GM23338 (cell line): ENCODE measurements at regions not wholly inside any gene's neighbourhood (a gene's known extent, or its start where the extent isn't known, plus 50 kb on each side); places are given as distances from the start of the nearest gene placed in this dataset.

ENCODE experiments used
- ATAC-seq: fragments of 200-7000 bp; cut with Tn5 transposase; 3 replicates; pipeline ENCODE4 v1.9.1; 2020
- DNase-seq: peaks from one replicate; pipeline ENCODE4 v3.0.0-alpha.2; 2015; ENCODE audit warnings: low spot score
- H2AFZ ChIP-seq: fragments of 200-600 bp; sonication (generic); 2 replicates; pipeline ENCODE4 v1.8.0; 2016; ENCODE audit warnings: antibody characterized with exemption, mild to moderate bottlenecking, moderate library complexity
- H3F3A ChIP-seq: fragments of 200-600 bp; sonication (generic); replicated peaks from 2 replicates; pipeline ENCODE4 v1.8.0; 2017; ENCODE audit warnings: antibody characterized with exemption, mixed run types, low read depth
- H3K27ac ChIP-seq: fragments of 200-600 bp; sonication (generic); 2 replicates; pipeline ENCODE4 v1.6.1; 2016; ENCODE audit warnings: low read depth
- H3K27me3 ChIP-seq: fragments of 200-600 bp; sonication (generic); 2 replicates; pipeline ENCODE4 v1.8.0; 2016; ENCODE audit warnings: mild to moderate bottlenecking, mixed run types, moderate library complexity; ENCODE audit not compliant: insufficient read depth
- H3K36me3 ChIP-seq: fragments of 200-600 bp; sonication (generic); 2 replicates; pipeline ENCODE4 v1.8.0; 2016; ENCODE audit warnings: mild to moderate bottlenecking; ENCODE audit not compliant: insufficient read depth
- H3K4me1 ChIP-seq: fragments of 200-600 bp; sonication (generic); 2 replicates; pipeline ENCODE4 v1.8.0; 2016; ENCODE audit warnings: mild to moderate bottlenecking, moderate library complexity; ENCODE audit not compliant: insufficient read depth
- H3K4me2 ChIP-seq: fragments of 200-600 bp; sonication (generic); 2 replicates; pipeline ENCODE4 v1.7.1; 2017; ENCODE audit warnings: mixed run types
- H3K4me3 ChIP-seq: fragments of 200-600 bp; sonication (generic); 2 replicates; pipeline ENCODE4 v1.6.1; 2016; ENCODE audit warnings: mixed run types
- H3K79me2 ChIP-seq: fragments of 200-600 bp; sonication (generic); replicated peaks from 2 replicates; pipeline ENCODE4 v1.8.0; 2017; ENCODE audit warnings: mild to moderate bottlenecking; ENCODE audit not compliant: insufficient read depth
- H3K9me2 ChIP-seq: fragments of 200-600 bp; sonication (generic); 2 replicates; pipeline ENCODE4 v1.8.0; 2017; ENCODE audit not compliant: insufficient read depth
- H4K20me1 ChIP-seq: fragments of 200-600 bp; sonication (generic); replicated peaks from 2 replicates; pipeline ENCODE4 v1.8.0; 2017; ENCODE audit warnings: mild to moderate bottlenecking; ENCODE audit not compliant: insufficient read depth
- H3K27ac Mint-ChIP-seq: 2 replicates; pipeline ENCODE4 v1.8.0; 2020; ENCODE audit warnings: inconsistent platforms, mild to moderate bottlenecking, moderate library complexity, mixed read lengths
- H3K27me3 Mint-ChIP-seq: 3 replicates; pipeline ENCODE4 v1.8.0; 2022; ENCODE audit warnings: low read depth, mild to moderate bottlenecking, moderate library complexity, mixed read lengths, inconsistent platforms; ENCODE audit not compliant: insufficient read depth, poor library complexity
- H3K36me3 Mint-ChIP-seq: 3 replicates; pipeline ENCODE4 v1.8.0; 2021; ENCODE audit warnings: low read depth, mild to moderate bottlenecking, inconsistent platforms, moderate library complexity, mixed read lengths
- H3K4me1 Mint-ChIP-seq: 3 replicates; pipeline ENCODE4 v1.8.0; 2020; ENCODE audit warnings: mild to moderate bottlenecking, inconsistent platforms, mixed read lengths
- H3K4me3 Mint-ChIP-seq: 3 replicates; pipeline ENCODE4 v1.8.0; 2021; ENCODE audit warnings: moderate library complexity, mild to moderate bottlenecking, inconsistent platforms, mixed read lengths
- H3K9me3 Mint-ChIP-seq: 3 replicates; pipeline ENCODE4 v1.8.0; 2020; ENCODE audit warnings: moderate library complexity, mild to moderate bottlenecking, inconsistent platforms, mixed read lengths
- CTCF ChIP-seq, 2 experiments: fragments of 200-600 bp in 1 of 2; sonication (generic) in 1 of 2; conservative IDR thresholded peaks; 2 replicates each; pipeline versions ENCODE4 v1.5.1 to v1.6.1; 2016 to 2017; ENCODE audit warnings: antibody characterized with exemption in 2 of 2, low read depth in 2 of 2, mild to moderate bottlenecking in 2 of 2, moderate library complexity in 1 of 2
- EZH2 ChIP-seq: fragments of 200-600 bp; sonication (generic); IDR thresholded peaks from one replicate; pipeline ENCODE4 v1.8.0; 2017; ENCODE audit warnings: antibody characterized with exemption, mild to moderate bottlenecking, low read depth; ENCODE audit not compliant: unreplicated experiment
- EZH2phosphoT487 ChIP-seq: fragments of 200-600 bp; sonication (generic); IDR thresholded peaks from one replicate; pipeline ENCODE4 v1.8.1; 2018; ENCODE audit warnings: antibody characterized with exemption; ENCODE audit not compliant: unreplicated experiment
- JUNB ChIP-seq: IDR thresholded peaks from one replicate; pipeline ENCODE4 v1.6.1; 2016; ENCODE audit warnings: antibody characterized with exemption; ENCODE audit not compliant: unreplicated experiment
- NANOG ChIP-seq: IDR thresholded peaks from 2 replicates; pipeline ENCODE4 v1.6.1; 2016; ENCODE audit warnings: antibody characterized with exemption, borderline replicate concordance
- POLR2AphosphoS5 ChIP-seq: IDR thresholded peaks from 2 replicates; pipeline ENCODE4 v1.6.1; 2016; ENCODE audit warnings: antibody characterized with exemption, low read depth
- STAT1 ChIP-seq: IDR thresholded peaks from one replicate; pipeline ENCODE4 v1.6.1; 2016; ENCODE audit warnings: antibody characterized with exemption; ENCODE audit not compliant: unreplicated experiment
- TF ChIP-seq, protein P1 (sequence below): IDR thresholded peaks from one replicate; pipeline ENCODE4 v1.6.1; 2018; ENCODE audit warnings: antibody characterized with exemption; ENCODE audit not compliant: unreplicated experiment
- TF ChIP-seq, protein P2 (sequence below): IDR thresholded peaks from 2 replicates; pipeline ENCODE4 v1.6.1; 2016; ENCODE audit warnings: antibody characterized with exemption
- TF ChIP-seq, protein P3 (sequence below): fragments of 250-450 bp; sonication (Bioruptor Pico); IDR thresholded peaks from 2 replicates; pipeline ENCODE4 v1.5.0; 2020; ENCODE audit warnings: mild to moderate bottlenecking, moderate library complexity

- no peak overlapping the region for H2AFZ ChIP-seq
- H3K79me2 ChIP-seq = no peaks in the 10 kb centered on the region
- no peak for ATAC-seq
- Mint-ChIP-seq H3K36me3 (no peaks in the 10 kb centered on the region), H3K27me3 (no peaks in the 10 kb centered on the region), H3K4me3 (no peak overlapping the region), H3K27ac (no peak overlapping the region; the same call in 1 of the 2 replicates), H3K4me1 (peaks cover 16% of the 10 kb centered on the region; the same call in 2 of the 3 replicates), H3K9me3 (no peaks in the 10 kb centered on the region)
- no peaks in the 10 kb centered on the region for H3K27me3 ChIP-seq
- no peaks in the 10 kb centered on the region for H3K36me3 ChIP-seq
- H3K27ac ChIP-seq = no peak overlapping the region
- no peak overlapping the region for H3K4me3 ChIP-seq
- H3K4me1 ChIP-seq = peaks cover 6% of the 10 kb centered on the region
- no peak overlapping the region for H3K4me2 ChIP-seq
- no peaks in the 10 kb centered on the region for H3F3A ChIP-seq
- no peaks in the 10 kb centered on the region for H3K9me2 ChIP-seq
- no peak for TF ChIP-seq CTCF (conservative IDR thresholded peaks at IDR 0.05; ENCODE audit: low read depth in 2 of 2)
- TF ChIP-seq, protein P1, sequence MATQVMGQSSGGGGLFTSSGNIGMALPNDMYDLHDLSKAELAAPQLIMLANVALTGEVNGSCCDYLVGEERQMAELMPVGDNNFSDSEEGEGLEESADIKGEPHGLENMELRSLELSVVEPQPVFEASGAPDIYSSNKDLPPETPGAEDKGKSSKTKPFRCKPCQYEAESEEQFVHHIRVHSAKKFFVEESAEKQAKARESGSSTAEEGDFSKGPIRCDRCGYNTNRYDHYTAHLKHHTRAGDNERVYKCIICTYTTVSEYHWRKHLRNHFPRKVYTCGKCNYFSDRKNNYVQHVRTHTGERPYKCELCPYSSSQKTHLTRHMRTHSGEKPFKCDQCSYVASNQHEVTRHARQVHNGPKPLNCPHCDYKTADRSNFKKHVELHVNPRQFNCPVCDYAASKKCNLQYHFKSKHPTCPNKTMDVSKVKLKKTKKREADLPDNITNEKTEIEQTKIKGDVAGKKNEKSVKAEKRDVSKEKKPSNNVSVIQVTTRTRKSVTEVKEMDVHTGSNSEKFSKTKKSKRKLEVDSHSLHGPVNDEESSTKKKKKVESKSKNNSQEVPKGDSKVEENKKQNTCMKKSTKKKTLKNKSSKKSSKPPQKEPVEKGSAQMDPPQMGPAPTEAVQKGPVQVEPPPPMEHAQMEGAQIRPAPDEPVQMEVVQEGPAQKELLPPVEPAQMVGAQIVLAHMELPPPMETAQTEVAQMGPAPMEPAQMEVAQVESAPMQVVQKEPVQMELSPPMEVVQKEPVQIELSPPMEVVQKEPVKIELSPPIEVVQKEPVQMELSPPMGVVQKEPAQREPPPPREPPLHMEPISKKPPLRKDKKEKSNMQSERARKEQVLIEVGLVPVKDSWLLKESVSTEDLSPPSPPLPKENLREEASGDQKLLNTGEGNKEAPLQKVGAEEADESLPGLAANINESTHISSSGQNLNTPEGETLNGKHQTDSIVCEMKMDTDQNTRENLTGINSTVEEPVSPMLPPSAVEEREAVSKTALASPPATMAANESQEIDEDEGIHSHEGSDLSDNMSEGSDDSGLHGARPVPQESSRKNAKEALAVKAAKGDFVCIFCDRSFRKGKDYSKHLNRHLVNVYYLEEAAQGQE = no peak
- no peak for TF ChIP-seq EZH2
- TF ChIP-seq, protein P2, sequence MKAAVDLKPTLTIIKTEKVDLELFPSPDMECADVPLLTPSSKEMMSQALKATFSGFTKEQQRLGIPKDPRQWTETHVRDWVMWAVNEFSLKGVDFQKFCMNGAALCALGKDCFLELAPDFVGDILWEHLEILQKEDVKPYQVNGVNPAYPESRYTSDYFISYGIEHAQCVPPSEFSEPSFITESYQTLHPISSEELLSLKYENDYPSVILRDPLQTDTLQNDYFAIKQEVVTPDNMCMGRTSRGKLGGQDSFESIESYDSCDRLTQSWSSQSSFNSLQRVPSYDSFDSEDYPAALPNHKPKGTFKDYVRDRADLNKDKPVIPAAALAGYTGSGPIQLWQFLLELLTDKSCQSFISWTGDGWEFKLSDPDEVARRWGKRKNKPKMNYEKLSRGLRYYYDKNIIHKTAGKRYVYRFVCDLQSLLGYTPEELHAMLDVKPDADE = no peak
- no peak for TF ChIP-seq POLR2AphosphoS5
- TF ChIP-seq JUNB = no peak
- no peaks in the 10 kb centered on the region for H4K20me1 ChIP-seq
- no peak for DNase-seq
Observed at GRCh38 chr5:164301136-164301535, 795.7 kb downstream of the MAT2B start.

DNA sequence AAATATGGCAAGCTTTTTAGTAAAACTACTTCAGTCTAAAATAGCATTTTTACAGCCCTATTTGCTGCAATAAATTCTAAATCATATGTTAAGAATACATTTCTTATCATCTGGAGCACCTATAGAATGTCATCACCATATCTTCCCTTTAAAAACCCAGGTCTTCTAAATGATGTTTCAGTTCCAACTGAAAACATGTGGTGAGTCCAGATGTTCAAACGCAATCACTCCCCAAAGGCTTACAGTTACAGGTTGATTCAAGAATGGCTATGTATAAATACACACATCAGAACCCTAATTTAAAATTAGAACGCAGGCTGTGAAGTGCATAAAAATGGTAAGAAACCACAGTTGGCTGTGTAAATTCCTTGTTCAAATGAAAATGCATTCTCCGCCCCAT, 796.3 kb downstream of the MAT2B start:
- no peaks in the 10 kb centered on the region for H3K36me3 Mint-ChIP-seq
- no peak overlapping the region for H2AFZ ChIP-seq
- no peak overlapping the region for H3K4me3 Mint-ChIP-seq
- no peak overlapping the region; the same call in 1 of the 2 replicates for H3K27ac Mint-ChIP-seq
- H3K9me2 ChIP-seq = no peaks in the 10 kb centered on the region; the same call in 1 of the 2 replicates
- H3K27ac ChIP-seq = no peak overlapping the region
- peaks cover 6% of the 10 kb centered on the region for H3K4me1 ChIP-seq
- no peaks in the 10 kb centered on the region for H3K27me3 ChIP-seq
- H4K20me1 ChIP-seq = no peaks in the 10 kb centered on the region
- no peaks in the 10 kb centered on the region for H3K36me3 ChIP-seq
- ATAC-seq = no peak
- H3K27me3 Mint-ChIP-seq = no peaks in the 10 kb centered on the region
- no peak overlapping the region for H3K4me3 ChIP-seq
- no peaks in the 10 kb centered on the region for H3F3A ChIP-seq
- no peak overlapping the region for H3K4me2 ChIP-seq
- H3K4me1 Mint-ChIP-seq = peaks cover 10% of the 10 kb centered on the region; the same call in 2 of the 3 replicates
- H3K9me3 Mint-ChIP-seq = no peaks in the 10 kb centered on the region
- H3K79me2 ChIP-seq = no peaks in the 10 kb centered on the region
- TF ChIP-seq EZH2phosphoT487 (no peak), JUNB (no peak), STAT1 (no peak), EZH2 (no peak), NANOG (no peak)
- TF ChIP-seq, protein P3, sequence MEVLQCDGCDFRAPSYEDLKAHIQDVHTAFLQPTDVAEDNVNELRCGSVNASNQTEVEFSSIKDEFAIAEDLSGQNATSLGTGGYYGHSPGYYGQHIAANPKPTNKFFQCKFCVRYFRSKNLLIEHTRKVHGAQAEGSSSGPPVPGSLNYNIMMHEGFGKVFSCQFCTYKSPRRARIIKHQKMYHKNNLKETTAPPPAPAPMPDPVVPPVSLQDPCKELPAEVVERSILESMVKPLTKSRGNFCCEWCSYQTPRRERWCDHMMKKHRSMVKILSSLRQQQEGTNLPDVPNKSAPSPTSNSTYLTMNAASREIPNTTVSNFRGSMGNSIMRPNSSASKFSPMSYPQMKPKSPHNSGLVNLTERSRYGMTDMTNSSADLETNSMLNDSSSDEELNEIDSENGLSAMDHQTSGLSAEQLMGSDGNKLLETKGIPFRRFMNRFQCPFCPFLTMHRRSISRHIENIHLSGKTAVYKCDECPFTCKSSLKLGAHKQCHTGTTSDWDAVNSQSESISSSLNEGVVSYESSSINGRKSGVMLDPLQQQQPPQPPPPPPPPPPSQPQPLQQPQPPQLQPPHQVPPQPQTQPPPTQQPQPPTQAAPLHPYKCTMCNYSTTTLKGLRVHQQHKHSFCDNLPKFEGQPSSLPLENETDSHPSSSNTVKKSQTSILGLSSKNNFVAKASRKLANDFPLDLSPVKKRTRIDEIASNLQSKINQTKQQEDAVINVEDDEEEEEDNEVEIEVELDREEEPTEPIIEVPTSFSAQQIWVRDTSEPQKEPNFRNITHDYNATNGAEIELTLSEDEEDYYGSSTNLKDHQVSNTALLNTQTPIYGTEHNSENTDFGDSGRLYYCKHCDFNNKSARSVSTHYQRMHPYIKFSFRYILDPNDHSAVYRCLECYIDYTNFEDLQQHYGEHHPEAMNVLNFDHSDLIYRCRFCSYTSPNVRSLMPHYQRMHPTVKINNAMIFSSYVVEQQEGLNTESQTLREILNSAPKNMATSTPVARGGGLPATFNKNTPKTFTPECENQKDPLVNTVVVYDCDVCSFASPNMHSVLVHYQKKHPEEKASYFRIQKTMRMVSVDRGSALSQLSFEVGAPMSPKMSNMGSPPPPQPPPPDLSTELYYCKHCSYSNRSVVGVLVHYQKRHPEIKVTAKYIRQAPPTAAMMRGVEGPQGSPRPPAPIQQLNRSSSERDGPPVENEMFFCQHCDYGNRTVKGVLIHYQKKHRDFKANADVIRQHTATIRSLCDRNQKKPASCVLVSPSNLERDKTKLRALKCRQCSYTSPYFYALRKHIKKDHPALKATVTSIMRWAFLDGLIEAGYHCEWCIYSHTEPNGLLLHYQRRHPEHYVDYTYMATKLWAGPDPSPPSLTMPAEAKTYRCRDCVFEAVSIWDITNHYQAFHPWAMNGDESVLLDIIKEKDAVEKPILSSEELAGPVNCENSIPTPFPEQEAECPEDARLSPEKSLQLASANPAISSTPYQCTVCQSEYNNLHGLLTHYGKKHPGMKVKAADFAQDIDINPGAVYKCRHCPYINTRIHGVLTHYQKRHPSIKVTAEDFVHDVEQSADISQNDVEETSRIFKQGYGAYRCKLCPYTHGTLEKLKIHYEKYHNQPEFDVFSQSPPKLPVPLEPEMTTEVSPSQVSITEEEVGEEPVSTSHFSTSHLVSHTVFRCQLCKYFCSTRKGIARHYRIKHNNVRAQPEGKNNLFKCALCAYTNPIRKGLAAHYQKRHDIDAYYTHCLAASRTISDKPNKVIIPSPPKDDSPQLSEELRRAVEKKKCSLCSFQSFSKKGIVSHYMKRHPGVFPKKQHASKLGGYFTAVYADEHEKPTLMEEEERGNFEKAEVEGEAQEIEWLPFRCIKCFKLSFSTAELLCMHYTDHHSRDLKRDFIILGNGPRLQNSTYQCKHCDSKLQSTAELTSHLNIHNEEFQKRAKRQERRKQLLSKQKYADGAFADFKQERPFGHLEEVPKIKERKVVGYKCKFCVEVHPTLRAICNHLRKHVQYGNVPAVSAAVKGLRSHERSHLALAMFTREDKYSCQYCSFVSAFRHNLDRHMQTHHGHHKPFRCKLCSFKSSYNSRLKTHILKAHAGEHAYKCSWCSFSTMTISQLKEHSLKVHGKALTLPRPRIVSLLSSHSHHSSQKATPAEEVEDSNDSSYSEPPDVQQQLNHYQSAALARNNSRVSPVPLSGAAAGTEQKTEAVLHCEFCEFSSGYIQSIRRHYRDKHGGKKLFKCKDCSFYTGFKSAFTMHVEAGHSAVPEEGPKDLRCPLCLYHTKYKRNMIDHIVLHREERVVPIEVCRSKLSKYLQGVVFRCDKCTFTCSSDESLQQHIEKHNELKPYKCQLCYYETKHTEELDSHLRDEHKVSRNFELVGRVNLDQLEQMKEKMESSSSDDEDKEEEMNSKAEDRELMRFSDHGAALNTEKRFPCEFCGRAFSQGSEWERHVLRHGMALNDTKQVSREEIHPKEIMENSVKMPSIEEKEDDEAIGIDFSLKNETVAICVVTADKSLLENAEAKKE (CRISPR knock-in tag) = no peak
- no peak for DNase-seq
